ENCODE measurements at regions not wholly inside any gene's neighbourhood (a gene's known extent, or its start where the extent isn't known, plus 50 kb on each side); places are given as distances from the start of the nearest gene placed in this dataset.
"Not testable (repeated sequence)": the region's sequence is repeated elsewhere in the genome, so short reads cannot be mapped to it uniquely, and the experiment has no call there.

DNA sequence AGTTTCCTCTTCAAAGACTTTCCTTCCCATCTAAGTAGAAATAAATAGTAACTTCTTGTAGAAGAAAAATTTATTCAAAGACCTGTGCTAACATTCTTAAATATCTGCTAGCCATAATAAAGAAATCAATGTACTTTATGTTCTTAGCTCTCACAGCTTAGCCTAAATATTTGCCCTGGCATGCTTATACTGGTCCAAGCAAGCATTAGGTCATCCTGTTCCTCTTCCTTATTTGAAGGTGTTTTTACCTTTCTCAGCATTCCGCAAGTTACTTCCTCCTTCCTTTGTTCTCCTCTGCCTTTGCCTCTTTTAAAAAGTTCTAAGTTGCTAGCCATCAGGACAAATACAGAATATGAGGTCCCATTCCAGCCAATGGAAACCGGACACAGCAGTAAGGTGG, 623.9 kb downstream of the EPM2A start:
- not testable (repeated sequence) for DNase-seq

DNA sequence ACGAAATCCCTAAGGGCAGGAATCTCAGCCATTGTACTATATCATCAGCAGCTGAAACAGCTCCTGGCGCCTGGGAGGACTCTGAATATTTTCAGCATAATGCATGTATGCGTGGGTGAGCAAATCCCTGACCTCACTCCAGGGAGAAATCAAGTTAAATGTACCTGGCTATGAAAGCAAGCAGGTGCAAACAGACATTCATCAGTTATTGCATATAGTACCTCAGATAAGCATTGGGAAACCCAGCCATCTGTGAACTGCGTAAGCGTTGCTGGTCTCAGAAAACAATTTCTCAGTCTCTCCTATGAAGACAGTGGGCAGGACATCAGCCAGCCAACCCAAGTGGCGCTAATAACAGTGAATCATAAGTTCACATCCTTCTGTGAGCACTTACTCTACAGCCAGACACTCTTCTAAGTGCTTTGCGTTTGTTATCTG, 622.6 kb downstream of the EPM2A start:
- DNase-seq, result no peak

DNA sequence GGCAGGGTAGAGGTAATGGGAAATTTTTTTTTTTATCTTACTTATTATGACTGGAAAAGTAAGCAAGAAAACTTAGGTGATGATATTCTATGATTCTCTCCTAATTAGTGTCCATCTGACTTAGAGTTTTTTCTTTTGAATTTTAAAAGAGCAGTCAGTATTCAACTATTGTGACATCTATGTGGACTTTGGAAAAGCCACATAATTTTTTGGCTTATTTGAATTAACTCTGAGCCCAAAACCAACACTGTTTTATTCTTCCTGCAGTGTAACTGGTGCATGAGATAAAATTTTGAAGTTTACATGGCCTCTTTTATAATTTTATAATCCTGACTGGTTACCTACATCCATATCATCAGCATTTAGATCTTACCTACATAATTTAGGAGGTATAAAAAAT, 619.7 kb downstream of the EPM2A start:
- no peak for DNase-seq

DNA sequence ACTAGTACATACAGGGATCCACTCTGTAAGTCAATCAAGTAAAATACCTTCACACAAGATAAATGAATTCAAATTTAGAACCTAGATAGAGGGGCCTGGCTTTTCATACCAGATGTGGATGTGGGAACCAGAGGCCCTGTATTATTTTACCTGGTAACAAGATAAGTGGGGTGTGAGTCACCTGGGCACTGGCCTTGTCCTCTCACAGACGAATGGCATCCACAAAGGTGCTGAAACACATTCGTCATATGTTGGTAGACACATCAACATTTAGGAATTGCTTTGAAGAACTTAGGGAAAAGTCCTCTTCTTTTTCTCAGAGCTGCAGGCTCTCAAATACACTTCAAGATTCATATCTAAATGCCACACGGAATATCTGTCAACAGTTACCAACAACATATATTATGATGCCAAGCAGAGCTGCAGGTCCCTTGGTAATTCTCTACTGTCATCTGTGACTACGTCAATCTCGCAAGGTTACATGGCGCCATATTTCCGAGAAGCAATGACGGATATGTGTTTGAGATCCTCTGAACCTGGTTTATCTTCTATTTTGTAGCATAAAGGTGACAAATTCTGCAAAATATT, 618.6 kb downstream of the EPM2A start:
- DNase-seq, result no peak

DNA sequence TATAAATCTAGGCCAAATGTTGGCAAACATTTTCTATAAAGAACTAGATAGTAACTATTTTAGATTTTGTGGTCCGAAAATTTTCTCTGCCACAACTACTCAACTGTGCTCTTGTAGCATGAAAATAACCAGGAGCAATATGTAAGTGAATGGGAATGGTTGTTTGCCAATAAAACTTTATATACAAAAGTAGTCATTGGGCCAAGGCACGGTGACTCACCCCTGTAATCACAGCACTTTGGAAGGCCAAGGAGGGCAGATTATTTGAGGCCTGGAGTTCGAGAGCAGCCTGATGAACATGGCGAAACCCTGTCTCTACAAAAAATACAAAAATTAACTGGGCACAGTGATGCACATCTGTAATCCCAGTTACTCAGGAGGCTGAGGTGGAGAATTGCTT, 617.1 kb downstream of the EPM2A start:
- no peak for DNase-seq

DNA sequence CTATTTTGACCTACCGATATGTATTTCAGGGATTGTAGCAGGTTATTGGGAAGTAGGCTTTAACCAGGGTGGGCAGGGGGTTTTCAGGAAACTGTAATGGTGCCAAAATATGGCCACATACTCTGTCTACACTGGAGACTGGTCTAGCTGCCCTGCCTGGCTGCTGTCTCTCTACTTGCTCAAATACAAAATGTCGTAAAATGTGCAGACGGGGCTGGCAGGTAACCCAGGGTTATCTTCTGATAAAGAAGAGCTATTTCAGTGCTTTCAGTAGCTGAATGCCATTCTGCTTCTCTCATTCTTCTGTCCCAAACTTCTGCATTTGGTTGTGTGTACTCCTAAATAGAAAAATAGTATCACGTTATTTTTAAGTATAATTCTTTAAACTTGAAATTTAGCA, 616.2 kb downstream of the EPM2A start:
- no peak for DNase-seq

GRCh38 chr6:145132709-145133108, 602.6 kb downstream of the EPM2A start:
- DNase-seq, result no peak

GRCh38 chr6:145135702-145136101, 599.6 kb downstream of the EPM2A start:
- no peak for DNase-seq

DNA sequence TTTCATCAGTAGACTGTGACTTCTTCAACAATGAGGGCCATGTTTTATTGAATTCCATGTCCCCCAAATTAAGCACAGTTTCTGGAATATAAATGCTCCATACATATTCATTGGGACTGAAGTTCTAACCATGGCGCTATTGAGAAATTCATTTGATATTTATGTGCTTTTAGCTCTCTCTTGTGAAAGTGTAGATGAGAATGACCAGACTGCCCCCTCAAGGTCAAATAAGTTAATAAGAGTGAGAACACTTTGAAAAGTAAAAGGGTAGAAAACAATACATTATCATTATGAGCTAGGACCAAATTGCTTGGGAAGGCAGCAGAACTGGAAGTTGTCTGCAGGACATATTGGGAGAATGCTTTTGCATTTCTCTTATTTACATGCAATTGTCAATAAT, 597.9 kb downstream of the EPM2A start:
- no peak for DNase-seq

- DNase-seq, result no peak
Measured at GRCh38 chr6:145138469-145139139, 596.7 kb downstream of the EPM2A start.

DNA sequence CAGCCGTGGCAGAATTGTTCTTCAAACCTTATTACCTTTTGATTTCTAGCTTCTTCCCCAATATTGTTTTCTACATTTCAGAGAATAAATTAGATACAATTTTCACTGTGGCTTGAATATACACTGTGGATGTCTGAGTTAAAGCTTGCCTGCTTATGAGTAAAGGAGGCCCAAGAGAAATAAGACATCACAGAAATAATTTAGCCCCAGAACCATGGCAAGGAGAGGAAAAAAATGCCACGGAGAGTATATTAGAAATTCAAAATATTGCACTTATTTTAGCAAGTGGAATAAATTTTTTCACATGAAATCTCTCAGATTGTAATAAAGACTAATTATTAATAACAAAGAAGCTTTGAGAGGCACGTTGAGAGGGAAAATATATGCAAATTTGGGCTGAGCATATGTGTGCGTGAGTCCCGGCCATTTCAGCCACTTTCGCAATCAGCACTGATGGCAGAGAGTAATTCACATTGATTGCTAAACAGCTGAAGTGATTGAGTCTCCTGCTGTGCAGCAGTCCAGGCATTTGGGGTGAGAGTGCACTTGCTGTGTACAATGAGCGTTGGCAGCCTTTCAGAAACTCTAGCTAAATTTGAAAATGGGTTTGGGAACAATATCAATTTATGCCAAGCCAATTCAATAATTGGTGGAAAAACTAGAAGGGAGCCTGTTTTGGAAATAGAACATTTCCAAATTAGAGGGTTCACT, 596.0 kb downstream of the EPM2A start:
- peak; percentile 25 to 26 for DNase-seq

DNA sequence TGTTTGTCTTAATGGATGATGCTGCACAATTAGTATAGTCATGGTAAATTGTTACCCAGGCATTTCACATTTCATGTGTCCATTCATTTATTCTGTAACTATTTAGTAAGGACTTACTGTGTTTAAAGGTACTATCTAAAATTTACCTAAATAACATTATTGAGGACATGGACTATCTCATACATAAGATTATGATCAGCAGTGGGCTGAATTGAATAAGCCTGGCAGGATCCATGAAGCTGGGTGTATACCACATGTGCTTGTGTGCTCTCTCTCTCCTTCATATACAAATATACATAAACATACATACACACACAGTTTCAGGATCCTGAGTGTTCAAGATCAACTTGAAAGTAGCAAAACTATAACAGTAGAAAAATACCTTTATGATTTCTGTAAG, 595.4 kb downstream of the EPM2A start:
- DNase-seq, result no peak

GRCh38 chr6:145141572-145141971, 593.7 kb downstream of the EPM2A start:
- no peak for DNase-seq

- no peak for DNase-seq
Measured at GRCh38 chr6:145142958-145143357, 592.4 kb downstream of the EPM2A start.

- DNase-seq, result no peak
Measured at GRCh38 chr6:145143379-145143778, 591.9 kb downstream of the EPM2A start.

GRCh38 chr6:145147559-145147958, 587.8 kb downstream of the EPM2A start:
- no peak for DNase-seq

DNA sequence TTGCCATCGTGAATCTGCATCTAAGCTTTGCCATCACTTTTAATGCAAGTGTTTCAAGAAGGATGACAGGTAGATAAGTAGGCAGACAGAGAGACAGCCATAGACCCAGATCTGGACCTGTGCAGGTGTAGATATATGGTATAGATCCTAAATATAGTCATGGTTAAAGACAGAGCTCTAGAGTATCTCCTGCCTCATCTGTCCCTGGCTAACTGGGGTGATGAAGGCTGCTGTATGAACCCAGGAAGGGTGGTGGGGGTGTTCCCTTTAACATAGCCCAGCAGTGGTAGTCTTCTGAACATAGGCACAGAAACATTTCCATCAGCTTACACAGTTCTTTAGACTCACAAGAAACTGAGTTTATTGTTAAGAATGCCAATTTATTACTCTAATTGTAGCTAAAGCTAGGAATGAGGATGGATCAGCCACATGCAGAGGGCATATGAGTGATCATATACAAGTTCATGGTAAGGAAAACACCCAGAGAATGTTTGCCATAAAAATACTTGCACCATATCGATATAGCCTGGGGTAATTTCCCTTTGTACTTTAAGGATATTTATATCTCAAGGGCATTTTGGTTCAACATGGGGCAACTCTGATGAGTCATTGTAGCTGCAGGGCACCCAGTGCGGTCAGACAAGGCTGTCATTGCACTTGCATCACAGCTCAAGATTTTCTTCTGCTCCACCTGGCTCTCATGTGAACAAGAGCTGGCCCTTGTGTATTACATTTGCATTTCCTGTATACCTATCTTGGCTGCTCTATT, 587.2 kb downstream of the EPM2A start:
- no peak for DNase-seq

- no peak for DNase-seq
Measured at GRCh38 chr6:145148776-145149175, 586.5 kb downstream of the EPM2A start.

DNA sequence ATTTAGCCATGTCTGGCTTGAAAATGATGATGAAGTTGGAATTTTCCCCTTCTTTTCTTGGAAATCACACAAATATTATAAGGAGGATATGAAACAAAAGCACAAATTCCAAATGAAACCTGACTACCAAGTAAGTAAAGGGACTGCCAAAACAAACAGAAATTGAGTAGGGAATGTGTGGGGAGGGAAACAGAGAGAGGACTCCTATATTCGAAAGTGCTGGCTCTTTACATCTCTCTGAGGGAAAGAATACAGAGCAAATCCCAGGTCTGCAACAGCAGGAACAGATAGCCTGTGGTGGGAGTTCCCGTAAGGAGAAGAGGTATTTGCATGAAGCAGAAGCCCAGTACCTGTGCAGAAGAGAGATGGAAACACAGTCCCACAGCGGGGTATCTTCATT, 583.7 kb downstream of the EPM2A start:
- no peak for DNase-seq

DNA sequence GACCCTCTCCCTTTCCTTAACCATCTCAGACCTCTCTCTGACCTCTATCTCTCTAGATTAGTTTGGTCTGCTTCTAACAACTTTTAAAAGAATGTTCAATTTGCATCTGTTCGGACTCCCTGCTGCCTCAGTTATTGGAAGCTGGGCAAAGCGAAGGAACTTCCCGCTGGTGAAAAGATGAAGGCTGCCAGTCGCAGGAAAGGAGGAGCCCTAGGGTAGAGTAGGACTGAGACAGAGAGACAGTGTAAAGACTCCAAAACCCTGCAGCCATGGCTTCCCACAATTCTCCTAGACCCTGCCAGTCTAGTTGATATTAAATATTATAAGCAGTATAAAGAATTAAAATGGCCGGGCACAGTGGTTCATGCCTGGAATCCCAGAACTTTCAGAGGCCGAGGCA, 581.8 kb downstream of the EPM2A start:
- no peak for DNase-seq

DNA sequence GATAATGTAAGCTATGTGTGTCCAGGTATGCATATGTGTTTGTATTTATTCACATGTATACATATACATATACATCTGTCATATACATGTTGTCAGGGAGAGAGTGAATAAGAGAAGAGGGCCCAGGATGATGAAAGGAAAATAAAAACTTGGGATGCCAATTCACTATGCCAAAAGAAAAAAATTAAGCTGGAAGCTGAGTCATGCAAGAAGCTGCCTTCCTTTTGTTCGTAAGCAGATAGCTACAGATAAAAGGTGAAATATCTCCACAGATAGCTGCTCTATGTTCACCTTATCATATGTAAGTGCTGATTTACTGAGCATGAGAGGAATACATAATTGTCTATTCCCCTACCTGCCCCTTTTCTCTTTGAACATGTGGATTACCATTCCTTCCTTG, 579.9 kb downstream of the EPM2A start:
- DNase-seq, result no peak

Data from right lung (tissue), 2 donors.